ENCODE measurements at regions not wholly inside any gene's neighbourhood (a gene's known extent, or its start where the extent isn't known, plus 50 kb on each side); places are given as distances from the start of the nearest gene placed in this dataset.

GRCh38 chr15:46567968-46568367 lies 933.1 kb downstream of the SQOR start:
- Histone ChIP-seq H3K23ac (ENCODE audit: insufficient read length) (no peak overlapping the region), H3K27ac (ENCODE audit: low read depth, low read length) (no peak overlapping the region), H2AFZ (ENCODE audit: low read length) (no peak overlapping the region), H2BK15ac (ENCODE audit: low read length) (no peak overlapping the region), H2AK5ac (ENCODE audit: low read depth, low read length) (no peak overlapping the region), H3K14ac (ENCODE audit: insufficient read length) (no peak overlapping the region), H3K9ac (replicated peaks in 1 of 4; ENCODE audit: extremely low read depth in 1 of 4, low read depth in 3 of 4, low read length in 3 of 4) (no peak overlapping the region), H3K4me1 (replicated peaks in 1 of 4; ENCODE audit: control insufficient read depth in 3 of 4, insufficient read depth in 4 of 4, low read length in 3 of 4) (peaks cover 0 to 2% (median 0%) of the 10 kb centered on the region in 4 experiments; a peak in 1 of 7 replicates), H3K9me3 (ENCODE audit: insufficient read depth in 2 of 2, low read depth in 1 of 2, low read length in 1 of 2) (no peaks in the 10 kb centered on the region), H3K56ac (replicated peaks; ENCODE audit: insufficient read length, low read depth, low read length) (no peak overlapping the region), H2BK120ac (replicated peaks; ENCODE audit: low read depth, low read length) (no peak overlapping the region), H3K4ac (replicated peaks; ENCODE audit: insufficient read length, low read depth, low read length) (no peak overlapping the region), H4K5ac (ENCODE audit: insufficient read length, low read depth, low read length) (no peak overlapping the region), H4K20me1 (replicated peaks in 1 of 2; ENCODE audit: control insufficient read depth in 1 of 2, insufficient read depth in 2 of 2, low read length in 2 of 2) (no peaks in the 10 kb centered on the region), H2BK12ac (ENCODE audit: low read depth, low read length) (no peak overlapping the region), H3K4me2 (ENCODE audit: insufficient read depth in 1 of 2, low read depth in 2 of 2, low read length in 2 of 2) (no peak overlapping the region), H3K27me3 (replicated peaks in 1 of 4; ENCODE audit: control insufficient read depth in 3 of 4, extremely low read depth in 1 of 4, insufficient read depth in 3 of 4, low read length in 3 of 4) (no peaks in the 10 kb centered on the region), H3K79me2 (ENCODE audit: control insufficient read depth in 1 of 2, insufficient read depth in 2 of 2, low read length in 2 of 2) (no peaks in the 10 kb centered on the region), H2BK5ac (ENCODE audit: low read depth, low read length) (no peak overlapping the region), H4K91ac (replicated peaks; ENCODE audit: insufficient read length, low read length) (no peak overlapping the region), H3K18ac (ENCODE audit: extremely low read depth, low read length) (no peak overlapping the region), H3K79me1 (ENCODE audit: low read depth, low read length) (no peaks in the 10 kb centered on the region), H2BK20ac (ENCODE audit: low read length) (no peak overlapping the region), H3K23me2 (ENCODE audit: low read depth, low read length) (no peaks in the 10 kb centered on the region), H4K8ac (ENCODE audit: extremely low read depth, insufficient read depth, low read length) (no peak overlapping the region), H3K4me3 (ENCODE audit: extremely low read depth in 1 of 4, insufficient read depth in 2 of 4, low read depth in 3 of 4, low read length in 4 of 4) (no peak overlapping the region), H3K36me3 (ENCODE audit: control insufficient read depth in 2 of 4, insufficient read depth in 4 of 4, low read length in 3 of 4) (no peaks in the 10 kb centered on the region)
- DNase-seq (ENCODE audit: low read depth in 1 of 2, low spot score in 2 of 2), result no peak
- 89% methylated on average over 3 of the region's 3 CpGs; no CpG with 5 or more reads in 1 of the 2 experiments for WGBS, 2 experiments (ENCODE audit: extremely low coverage in 1 of 2, insufficient coverage in 1 of 2, insufficient read length in 1 of 2, insufficient replicate concordance in 2 of 2, low coverage in 1 of 2, low lambda C conversion rate in 2 of 2, missing lambda C conversion rate in 1 of 2)
- ChIA-PET POLR2A (ENCODE audit: partially characterized antibody) (no interaction called here), CTCF (ENCODE audit: partially characterized antibody) (no interaction called here)
- no peak for FAIRE-seq
- TF ChIP-seq TCF12 (IDR thresholded peaks at IDR 0.05; ENCODE audit: low read depth, low read length) (no peak), MAX (IDR thresholded peaks at IDR 0.05) (no peak), RFX5 (IDR thresholded peaks at IDR 0.05; ENCODE audit: borderline replicate concordance, low read depth, low read length) (no peak), POLR2A (IDR thresholded peaks at IDR 0.05; ENCODE audit: control extremely low read depth in 1 of 2, low read depth in 2 of 2, low read length in 2 of 2) (no peak), TEAD4 (IDR thresholded peaks at IDR 0.05; ENCODE audit: low read depth, low read length) (no peak), SP4 (IDR thresholded peaks at IDR 0.05; ENCODE audit: low read length) (no peak), POU5F1 (IDR thresholded peaks at IDR 0.05; ENCODE audit: low read depth, low read length) (no peak), SUZ12 (IDR thresholded peaks at IDR 0.05; ENCODE audit: low read length) (no peak), EP300 (IDR thresholded peaks at IDR 0.05; ENCODE audit: borderline replicate concordance in 1 of 2, low read depth in 2 of 2, low read length in 2 of 2) (no peak), GABPA (IDR thresholded peaks at IDR 0.05; ENCODE audit: borderline replicate concordance, insufficient read depth, low read length) (no peak), GTF2F1 (IDR thresholded peaks at IDR 0.05; ENCODE audit: borderline replicate concordance, low read depth, low read length) (no peak), BCL11A (IDR thresholded peaks at IDR 0.05; ENCODE audit: low read depth in 2 of 2, low read length in 2 of 2) (no peak), E2F6 (IDR thresholded peaks at IDR 0.05) (no peak), KDM4A (IDR thresholded peaks at IDR 0.05; ENCODE audit: low read depth, low read length, severe bottlenecking) (no peak), HDAC2 (IDR thresholded peaks at IDR 0.05; ENCODE audit: borderline replicate concordance in 1 of 2, low read depth in 2 of 2, low read length in 2 of 2) (no peak)

Measured in H1 (cell line).